ENCODE measurements at regions not wholly inside any gene's neighbourhood (a gene's known extent, or its start where the extent isn't known, plus 50 kb on each side); places are given as distances from the start of the nearest gene placed in this dataset.

DNA sequence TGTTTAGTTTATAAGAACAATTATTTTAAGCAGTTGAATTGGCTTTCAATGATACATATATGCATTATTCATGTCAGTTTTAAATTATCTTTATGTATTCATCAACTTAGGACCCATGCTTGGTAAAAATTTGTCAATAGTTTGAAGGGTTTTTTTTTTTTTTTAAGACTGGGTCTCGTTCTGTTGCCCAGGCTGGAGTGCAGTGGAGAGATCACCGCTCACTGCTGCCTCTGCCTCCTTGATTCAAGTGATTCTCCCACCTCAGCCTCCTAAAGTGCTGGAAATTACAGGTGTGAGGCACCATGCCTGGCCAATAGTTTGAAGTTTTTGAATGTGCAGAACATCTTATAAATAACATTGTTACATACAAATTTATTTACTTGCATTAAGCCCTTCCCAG, 1671.0 kb upstream of the B3GALT2 start:
- TF ChIP-seq, protein P1, sequence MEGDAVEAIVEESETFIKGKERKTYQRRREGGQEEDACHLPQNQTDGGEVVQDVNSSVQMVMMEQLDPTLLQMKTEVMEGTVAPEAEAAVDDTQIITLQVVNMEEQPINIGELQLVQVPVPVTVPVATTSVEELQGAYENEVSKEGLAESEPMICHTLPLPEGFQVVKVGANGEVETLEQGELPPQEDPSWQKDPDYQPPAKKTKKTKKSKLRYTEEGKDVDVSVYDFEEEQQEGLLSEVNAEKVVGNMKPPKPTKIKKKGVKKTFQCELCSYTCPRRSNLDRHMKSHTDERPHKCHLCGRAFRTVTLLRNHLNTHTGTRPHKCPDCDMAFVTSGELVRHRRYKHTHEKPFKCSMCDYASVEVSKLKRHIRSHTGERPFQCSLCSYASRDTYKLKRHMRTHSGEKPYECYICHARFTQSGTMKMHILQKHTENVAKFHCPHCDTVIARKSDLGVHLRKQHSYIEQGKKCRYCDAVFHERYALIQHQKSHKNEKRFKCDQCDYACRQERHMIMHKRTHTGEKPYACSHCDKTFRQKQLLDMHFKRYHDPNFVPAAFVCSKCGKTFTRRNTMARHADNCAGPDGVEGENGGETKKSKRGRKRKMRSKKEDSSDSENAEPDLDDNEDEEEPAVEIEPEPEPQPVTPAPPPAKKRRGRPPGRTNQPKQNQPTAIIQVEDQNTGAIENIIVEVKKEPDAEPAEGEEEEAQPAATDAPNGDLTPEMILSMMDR (IDR thresholded peaks at IDR 0.05; ENCODE audit: low read depth, low read length, poor library complexity, severe bottlenecking), result no peak
- no peak for TF ChIP-seq EZH2phosphoT487 (IDR thresholded peaks at IDR 0.05; ENCODE audit: borderline replicate concordance, low read length)
